A549 (cell line): ENCODE measurements at regions not wholly inside any gene's neighbourhood (a gene's known extent, or its start where the extent isn't known, plus 50 kb on each side); places are given as distances from the start of the nearest gene placed in this dataset.

ENCODE experiments used
- CTCF ChIP-seq: fragments of >200 bp; sonication (Bioruptor Twin); formaldehyde crosslinking; IDR thresholded peaks from 3 replicates; pipeline ENCODE4 v1.5.1; 2016
- EP300 ChIP-seq, 2 experiments: fragments of >200 bp; sonication (Bioruptor Twin); formaldehyde crosslinking; IDR thresholded peaks; 2 replicates in 1 of 2; 3 replicates in 1 of 2; pipeline ENCODE4 v1.6.1; 2016 to 2017
- FOSL2 ChIP-seq, 2 experiments: fragments of 450-650 bp in 1 of 2; fragments of >200 bp in 1 of 2; sonication (Bioruptor Twin) in 1 of 2; formaldehyde crosslinking; IDR thresholded peaks; 2 replicates each; pipeline versions ENCODE4 v1.5.0 to v1.6.1; 2016 to 2020; ENCODE audit warnings: mild to moderate bottlenecking in 1 of 2, moderate library complexity in 1 of 2
- HEYL ChIP-seq: fragments of 250-450 bp; sonication (Bioruptor Pico); IDR thresholded peaks from 2 replicates; pipeline ENCODE4 v1.8.0; 2021; ENCODE audit warnings: mild to moderate bottlenecking, moderate library complexity
- HMGXB4 ChIP-seq: fragments of 250-450 bp; sonication (Bioruptor Pico); IDR thresholded peaks from 2 replicates; pipeline ENCODE4 v1.5.0; 2021; ENCODE audit warnings: mild to moderate bottlenecking, moderate library complexity, borderline replicate concordance
- HOXB13 ChIP-seq: fragments of 250-450 bp; sonication (Bioruptor Pico); IDR thresholded peaks from 2 replicates; pipeline ENCODE4 v1.5.0; 2020; ENCODE audit warnings: low read depth, mild to moderate bottlenecking, moderate library complexity
- KDM5A ChIP-seq: fragments of 200-600 bp; sonication (generic); IDR thresholded peaks from 2 replicates; pipeline ENCODE4 v1.6.1; 2016; ENCODE audit warnings: antibody characterized with exemption, mild to moderate bottlenecking
- MAFK ChIP-seq: fragments of 450-650 bp; IDR thresholded peaks from 2 replicates; pipeline ENCODE4 v1.6.1; 2014; ENCODE audit not compliant: partially characterized antibody
- MAX ChIP-seq: IDR thresholded peaks from 2 replicates; pipeline ENCODE4 v1.6.1; 2012
- MYC ChIP-seq: IDR thresholded peaks from 2 replicates; pipeline ENCODE4 v1.6.1; 2012; ENCODE audit warnings: mild to moderate bottlenecking, inconsistent platforms, low read length, improper control_type of control experiment, borderline replicate concordance
- NR3C1 ChIP-seq: fragments of >200 bp; sonication (Bioruptor Twin); formaldehyde crosslinking; IDR thresholded peaks from 3 replicates; pipeline ENCODE4 v1.6.1; 2017
- POLR2A ChIP-seq: IDR thresholded peaks from 2 replicates; pipeline ENCODE4 v1.6.1; 2012; ENCODE audit warnings: mild to moderate bottlenecking, low read length
- SMC3 ChIP-seq: fragments of >200 bp; sonication (Bioruptor Twin); formaldehyde crosslinking; IDR thresholded peaks from 3 replicates; pipeline ENCODE4 v1.6.1; 2018; ENCODE audit warnings: inconsistent platforms

GRCh38 chr9:113661074-113661473 is 197.5 kb downstream of the RGS3 start:
- no peak for TF ChIP-seq CTCF
- TF ChIP-seq POLR2A, result no peak
- no peak for TF ChIP-seq HMGXB4
- no peak for TF ChIP-seq EP300 (IDR thresholded peaks at IDR 0.05)
- no peak for TF ChIP-seq MAX
- no peak for TF ChIP-seq NR3C1
- no peak for TF ChIP-seq MAFK
- no peak for TF ChIP-seq KDM5A
- no peak for TF ChIP-seq FOSL2 (IDR thresholded peaks at IDR 0.05)
- no peak for TF ChIP-seq FOSL2 (CRISPR knock-in tag; IDR thresholded peaks at IDR 0.05)
- TF ChIP-seq MYC, result no peak
- TF ChIP-seq SMC3, result no peak
- no peak for TF ChIP-seq HOXB13 (CRISPR knock-in tag)
- no peak for TF ChIP-seq HEYL (CRISPR knock-in tag)
